Endothelial cell of umbilical vein (primary cell): ENCODE measurements at regions not wholly inside any gene's neighbourhood (a gene's known extent, or its start where the extent isn't known, plus 50 kb on each side); places are given as distances from the start of the nearest gene placed in this dataset.

Experiments
- BruUV-seq: library from RNA; stranded (reverse); fragments of 400-500 nt; replicated peaks from 2 replicates; lab custom pipeline; 2021; lab: Mats Ljungman, UMichigan
- CTCF ChIA-PET: fragments of 300-600, 350-600 bp; sonication (Branson Sonifier 250); formaldehyde crosslinking; loops from one replicate; lab custom pipeline; 2021; ENCODE audit warnings: antibody characterized with exemption, inconsistent platforms; lab: Charles Lee
- POLR2A ChIA-PET: fragments of 300-600, 350-600 bp; sonication (Branson Sonifier 250); formaldehyde crosslinking; loops from one replicate; lab custom pipeline; 2021; ENCODE audit warnings: antibody characterized with exemption, inconsistent platforms; lab: Charles Lee
- DNase-seq: peaks from one replicate; pipeline ENCODE4 v3.0.0-alpha.2; 2011; ENCODE audit warnings: low read depth, low spot score
- FAIRE-seq: peaks from 2 replicates; lab custom pipeline; 2011; peaks lifted over from hg19 to GRCh38; lab: Jason Lieb, UNC
- H2AFZ ChIP-seq: 2 replicates; pipeline ENCODE4 v1.6.0; 2012; ENCODE audit warnings: low read depth, low read length, control low read depth, inconsistent platforms
- H3K27ac ChIP-seq: 2 replicates; pipeline ENCODE4 v1.5.1; 2011; ENCODE audit warnings: low read depth, mild to moderate bottlenecking, control low read depth, low read length, moderate library complexity; ENCODE audit not compliant: insufficient read depth
- H3K27me3 ChIP-seq, 2 experiments: 2 replicates each; pipeline versions ENCODE4 v1.6.0 to v1.6.1; 2011; ENCODE audit warnings: low read length in 2 of 2, mixed read lengths in 1 of 2; ENCODE audit not compliant: control insufficient read depth in 2 of 2, insufficient read depth in 2 of 2
- H3K36me3 ChIP-seq, 2 experiments: 2 replicates in 1 of 2; 3 replicates in 1 of 2; pipeline ENCODE4 v1.5.1; 2011; ENCODE audit warnings: low read length in 2 of 2, mild to moderate bottlenecking in 1 of 2, moderate library complexity in 1 of 2; ENCODE audit not compliant: control insufficient read depth in 2 of 2, insufficient read depth in 2 of 2; ENCODE audit errors: extremely low read depth in 1 of 2
- H3K4me1 ChIP-seq: 3 replicates; pipeline ENCODE4 v1.5.1; 2011; ENCODE audit warnings: mild to moderate bottlenecking, low read length; ENCODE audit not compliant: control insufficient read depth, insufficient read depth; ENCODE audit errors: extremely low read depth
- H3K4me2 ChIP-seq: 2 replicates; pipeline ENCODE4 v1.6.1; 2011; ENCODE audit warnings: low read length, control low read depth, mixed read lengths; ENCODE audit not compliant: insufficient read depth
- H3K4me3 ChIP-seq, 3 experiments: fragments of 200-600 bp in 1 of 3; sonication (generic), shearing (Covaris generic) in 1 of 3; replicated peaks in 1 of 3; 2 replicates each; pipeline ENCODE4 v1.5.1; 2011 to 2016; ENCODE audit warnings: control low read depth in 3 of 3, low read length in 3 of 3, mild to moderate bottlenecking in 2 of 3, inconsistent platforms in 1 of 3, low read depth in 1 of 3, moderate library complexity in 1 of 3; ENCODE audit not compliant: insufficient read depth in 1 of 3
- H3K79me2 ChIP-seq: 2 replicates; pipeline ENCODE4 v1.6.0; 2012; ENCODE audit warnings: low read length, inconsistent platforms; ENCODE audit not compliant: control insufficient read depth, insufficient read depth
- H3K9ac ChIP-seq: replicated peaks from 2 replicates; pipeline ENCODE3; 2011; ENCODE audit warnings: low read length, control low read depth; ENCODE audit not compliant: insufficient read depth; ENCODE audit errors: extremely low read depth
- H3K9me1 ChIP-seq: replicated peaks from 3 replicates; pipeline ENCODE4 v1.6.0; 2011; ENCODE audit warnings: mild to moderate bottlenecking, low read length; ENCODE audit not compliant: control insufficient read depth, insufficient read depth; ENCODE audit errors: extremely low read depth
- H3K9me3 ChIP-seq: replicated peaks from 2 replicates; pipeline ENCODE4 v1.5.1; 2012; ENCODE audit warnings: low read length, inconsistent platforms; ENCODE audit not compliant: control insufficient read depth, insufficient read depth
- H4K20me1 ChIP-seq: replicated peaks from 2 replicates; pipeline ENCODE3; 2011; ENCODE audit warnings: mild to moderate bottlenecking, low read length; ENCODE audit not compliant: control insufficient read depth, insufficient read depth; ENCODE audit errors: extremely low read depth
- CTCF ChIP-seq, 2 donors: IDR thresholded peaks; 1 replicate in 1 of 2; 2 replicates in 1 of 2; pipeline ENCODE4 v1.5.1; 2011; ENCODE audit warnings: low read length in 2 of 2, mild to moderate bottlenecking in 2 of 2, moderate library complexity in 2 of 2, control low read depth in 1 of 2, inconsistent platforms in 1 of 2, low read depth in 1 of 2; ENCODE audit not compliant: insufficient read depth in 1 of 2; ENCODE audit errors: extremely low read depth in 1 of 2
- EZH2 ChIP-seq: IDR thresholded peaks from 2 replicates; pipeline ENCODE4 v1.6.1; 2012; ENCODE audit warnings: borderline replicate concordance, low read depth, mild to moderate bottlenecking, moderate library complexity, low read length, inconsistent platforms; ENCODE audit not compliant: severe bottlenecking
- FOS ChIP-seq: IDR thresholded peaks from 2 replicates; pipeline ENCODE4 v1.6.1; 2011; ENCODE audit warnings: mild to moderate bottlenecking, low read length, moderate library complexity, borderline replicate concordance; ENCODE audit not compliant: insufficient read depth
- GATA2 ChIP-seq: IDR thresholded peaks from 2 replicates; pipeline ENCODE4 v1.7.0; 2011; ENCODE audit warnings: low read depth, mild to moderate bottlenecking, moderate library complexity, mixed read lengths, low read length; ENCODE audit not compliant: insufficient read length, insufficient read depth
- JUN ChIP-seq: IDR thresholded peaks from 2 replicates; pipeline ENCODE4 v1.6.1; 2011; ENCODE audit warnings: borderline replicate concordance, low read depth; ENCODE audit not compliant: insufficient read length, insufficient read depth
- MAX ChIP-seq: IDR thresholded peaks from 2 replicates; pipeline ENCODE4 v1.6.1; 2011; ENCODE audit not compliant: insufficient read depth, insufficient read length
- MYC ChIP-seq: IDR thresholded peaks from one replicate; pipeline ENCODE4 v1.6.1; 2011; ENCODE audit warnings: mild to moderate bottlenecking, low read depth, low read length
- POLR2A ChIP-seq: IDR thresholded peaks from 2 replicates; pipeline ENCODE4 v1.6.1; 2012; ENCODE audit warnings: low read depth, mild to moderate bottlenecking, control low read depth, low read length
- POLR2AphosphoS5 ChIP-seq: IDR thresholded peaks from 2 replicates; pipeline ENCODE4 v1.6.1; 2012; ENCODE audit warnings: low read depth, mild to moderate bottlenecking, control low read depth, low read length, moderate library complexity; ENCODE audit not compliant: insufficient read depth
- dilution Hi-C: fragments of 300-500 bp; cut with MboI; formaldehyde crosslinking; loops from one replicate; pipeline ENCODE4 v1.15.0; 2019; ENCODE audit warnings: low sequenced_read_pairs; ENCODE audit not compliant: extremely low pct_ligation_motif_present
- intact Hi-C: fragments of 100-400 bp; cut with micrococcal nuclease; formaldehyde crosslinking; loops from one replicate; pipeline ENCODE4 v1.10.0; 2022

- dilution Hi-C loops (no loop called here), intact Hi-C loops (no loop called here)
- H3K9me3 ChIP-seq, result no peaks in the 10 kb centered on the region
- no peaks in the 10 kb centered on the region for H3K9me1 ChIP-seq
- no peak overlapping the region for H3K27ac ChIP-seq
- H2AFZ ChIP-seq, result no peak overlapping the region
- H3K79me2 ChIP-seq, result no peaks in the 10 kb centered on the region
- TF ChIP-seq FOS, result no peak
- no peak for TF ChIP-seq MYC
- no peak for TF ChIP-seq JUN
- TF ChIP-seq CTCF (IDR thresholded peaks at IDR 0.05; ENCODE audit: extremely low read depth in 1 of 2, insufficient read depth in 1 of 2, low read depth in 1 of 2, low read length in 2 of 2), result no peak
- TF ChIP-seq POLR2AphosphoS5, result no peak
- TF ChIP-seq EZH2, result no peak
- no peak for TF ChIP-seq POLR2A
- no peak for TF ChIP-seq MAX
- no peak for TF ChIP-seq GATA2
- no peak overlapping the region for H3K4me2 ChIP-seq
- DNase-seq (no peak), FAIRE-seq (no peak)
- H4K20me1 ChIP-seq, result no peaks in the 10 kb centered on the region
- ChIA-PET POLR2A (no interaction called here), CTCF (no interaction called here)
- no peak overlapping the region for H3K9ac ChIP-seq
- H3K36me3 ChIP-seq, result no peaks in the 10 kb centered on the region
- no peak overlapping the region for H3K4me3 ChIP-seq
- BruUV-seq, result no TSS peak
- H3K4me1 ChIP-seq, result no peaks in the 10 kb centered on the region
- H3K27me3 ChIP-seq, result peaks cover 2% of the 10 kb centered on the region in 2 experiments
Observed at GRCh38 chr4:153044036-153044435, 107.9 kb downstream of the FHDC1 start.
